Vagina (tissue), 2 donors: ENCODE measurements at regions not wholly inside any gene's neighbourhood (a gene's known extent, or its start where the extent isn't known, plus 50 kb on each side); places are given as distances from the start of the nearest gene placed in this dataset.

ENCODE experiments used
- DNase-seq, 2 donors: peaks; one replicate each; pipeline ENCODE4 v3.0.0-alpha.2; 2017; ENCODE audit errors: extremely low spot score in 2 of 2
- H3K27ac ChIP-seq: fragments of 200-600 bp; sonication (generic); one replicate; pipeline ENCODE4 v1.5.1; 2019
- H3K27me3 ChIP-seq: fragments of 200-600 bp; sonication (generic); one replicate; pipeline ENCODE4 v1.5.1; 2019
- H3K36me3 ChIP-seq, 2 donors: fragments of 200-600 bp; sonication (generic); one replicate each; pipeline ENCODE4 v1.5.1; 2017 to 2019
- H3K4me1 ChIP-seq: fragments of 200-600 bp; sonication (generic); one replicate; pipeline ENCODE4 v1.5.1; 2019
- H3K4me3 ChIP-seq, 2 donors: fragments of 200-600 bp; sonication (generic); 1 replicate in 1 of 2; 2 replicates in 1 of 2; pipeline ENCODE4 v1.5.1; 2016 to 2019
- H3K9me3 ChIP-seq: fragments of 200-600 bp; sonication (generic); one replicate; pipeline ENCODE4 v1.5.1; 2019
- CTCF ChIP-seq, 3 experiments: fragments of 450-650 bp in 2 of 3; fragments of 200-600 bp in 1 of 3; sonication (generic) in 1 of 3; IDR thresholded peaks; one replicate each; pipeline ENCODE4 v1.5.1; 2017 to 2019; ENCODE audit warnings: antibody characterized with exemption in 3 of 3, mild to moderate bottlenecking in 2 of 3, moderate library complexity in 2 of 3
- POLR2A ChIP-seq, 2 donors: fragments of 450-650 bp; IDR thresholded peaks; one replicate each; pipeline ENCODE4 v1.6.1; 2017; ENCODE audit warnings: antibody characterized with exemption in 2 of 2, mild to moderate bottlenecking in 2 of 2, moderate library complexity in 2 of 2
- POLR2AphosphoS5 ChIP-seq, 2 donors: sonication (generic); formaldehyde crosslinking; IDR thresholded peaks; one replicate each; pipeline ENCODE4 v1.9.0; 2017; ENCODE audit warnings: antibody characterized with exemption in 2 of 2, mild to moderate bottlenecking in 2 of 2, low read depth in 1 of 2; ENCODE audit not compliant: insufficient read depth in 1 of 2
- intact Hi-C: fragments of 100-400 bp; cut with DNase I; formaldehyde crosslinking; loops from one replicate; pipeline ENCODE4 v1.15.1; 2023

- no peak for DNase-seq
- no peak overlapping the region for H3K4me3 ChIP-seq
- H3K4me1 ChIP-seq: no peaks in the 10 kb centered on the region
- H3K27me3 ChIP-seq: no peaks in the 10 kb centered on the region
- no peaks in the 10 kb centered on the region for H3K9me3 ChIP-seq
- intact Hi-C loops: no loop called here
- H3K36me3 ChIP-seq: no peaks in the 10 kb centered on the region
- no peak overlapping the region for H3K27ac ChIP-seq
- TF ChIP-seq CTCF (IDR thresholded peaks at IDR 0.05) (no peak), POLR2AphosphoS5 (IDR thresholded peaks at IDR 0.05; ENCODE audit: insufficient read depth in 1 of 2, low read depth in 1 of 2) (no peak), POLR2A (IDR thresholded peaks at IDR 0.05) (no peak)
Measured at GRCh38 chr4:128353791-128354190, 66.2 kb upstream of the PGRMC2 start.

- no peak overlapping the region for H3K4me3 ChIP-seq
- DNase-seq: no peak
- no peak overlapping the region for H3K27ac ChIP-seq
- TF ChIP-seq POLR2A (IDR thresholded peaks at IDR 0.05) (no peak), CTCF (IDR thresholded peaks at IDR 0.05) (no peak)
- no peaks in the 10 kb centered on the region for H3K9me3 ChIP-seq
- no peaks in the 10 kb centered on the region for H3K4me1 ChIP-seq
- no peaks in the 10 kb centered on the region for H3K36me3 ChIP-seq
- H3K27me3 ChIP-seq: no peaks in the 10 kb centered on the region
- intact Hi-C loops: no loop called here
Measured at GRCh38 chr4:128351502-128351901, 63.9 kb upstream of the PGRMC2 start.

GRCh38 chr4:128350449-128351045, 62.9 kb upstream of the PGRMC2 start:
- Histone ChIP-seq H3K4me3 (no peak overlapping the region), H3K9me3 (no peaks in the 10 kb centered on the region)

GRCh38 chr4:128349921-128350320, 62.3 kb upstream of the PGRMC2 start:
- Histone ChIP-seq H3K4me3 (no peak overlapping the region), H3K9me3 (no peaks in the 10 kb centered on the region), H3K36me3 (no peaks in the 10 kb centered on the region), H3K27ac (no peak overlapping the region), H3K27me3 (no peaks in the 10 kb centered on the region), H3K4me1 (no peaks in the 10 kb centered on the region)
- intact Hi-C loops: no loop called here
- TF ChIP-seq POLR2A (IDR thresholded peaks at IDR 0.05) (no peak), CTCF (IDR thresholded peaks at IDR 0.05) (no peak), POLR2AphosphoS5 (IDR thresholded peaks at IDR 0.05; ENCODE audit: insufficient read depth in 1 of 2, low read depth in 1 of 2) (no peak)
- no peak for DNase-seq

More at GRCh38 chr4:128350449-128351045, 62.9 kb upstream of the PGRMC2 start:
- no peak for DNase-seq
- intact Hi-C loops: no loop called here
- H3K27me3 ChIP-seq: no peaks in the 10 kb centered on the region
- TF ChIP-seq CTCF (IDR thresholded peaks at IDR 0.05) (no peak), POLR2A (IDR thresholded peaks at IDR 0.05) (no peak), POLR2AphosphoS5 (IDR thresholded peaks at IDR 0.05; ENCODE audit: insufficient read depth in 1 of 2, low read depth in 1 of 2) (no peak)
- H3K27ac ChIP-seq: no peak overlapping the region
- H3K4me1 ChIP-seq: no peaks in the 10 kb centered on the region
- H3K36me3 ChIP-seq: no peaks in the 10 kb centered on the region

GRCh38 chr4:128347930-128348660, 60.5 kb upstream of the PGRMC2 start:
- Histone ChIP-seq H3K4me3 (no peak overlapping the region), H3K9me3 (no peaks in the 10 kb centered on the region), H3K27me3 (no peaks in the 10 kb centered on the region), H3K27ac (no peak overlapping the region), H3K36me3 (no peaks in the 10 kb centered on the region), H3K4me1 (no peaks in the 10 kb centered on the region)
- DNase-seq: no peak
- no peak for TF ChIP-seq CTCF (IDR thresholded peaks at IDR 0.05)
- intact Hi-C loops: no loop called here
